ENCODE measurements at regions not wholly inside any gene's neighbourhood (a gene's known extent, or its start where the extent isn't known, plus 50 kb on each side); places are given as distances from the start of the nearest gene placed in this dataset.

- no peak for TF ChIP-seq YY1 (IDR thresholded peaks at IDR 0.05; ENCODE audit: low read depth)
- no peak for TF ChIP-seq CREB1 (IDR thresholded peaks at IDR 0.05; ENCODE audit: low read depth)
- TF ChIP-seq, protein P1, sequence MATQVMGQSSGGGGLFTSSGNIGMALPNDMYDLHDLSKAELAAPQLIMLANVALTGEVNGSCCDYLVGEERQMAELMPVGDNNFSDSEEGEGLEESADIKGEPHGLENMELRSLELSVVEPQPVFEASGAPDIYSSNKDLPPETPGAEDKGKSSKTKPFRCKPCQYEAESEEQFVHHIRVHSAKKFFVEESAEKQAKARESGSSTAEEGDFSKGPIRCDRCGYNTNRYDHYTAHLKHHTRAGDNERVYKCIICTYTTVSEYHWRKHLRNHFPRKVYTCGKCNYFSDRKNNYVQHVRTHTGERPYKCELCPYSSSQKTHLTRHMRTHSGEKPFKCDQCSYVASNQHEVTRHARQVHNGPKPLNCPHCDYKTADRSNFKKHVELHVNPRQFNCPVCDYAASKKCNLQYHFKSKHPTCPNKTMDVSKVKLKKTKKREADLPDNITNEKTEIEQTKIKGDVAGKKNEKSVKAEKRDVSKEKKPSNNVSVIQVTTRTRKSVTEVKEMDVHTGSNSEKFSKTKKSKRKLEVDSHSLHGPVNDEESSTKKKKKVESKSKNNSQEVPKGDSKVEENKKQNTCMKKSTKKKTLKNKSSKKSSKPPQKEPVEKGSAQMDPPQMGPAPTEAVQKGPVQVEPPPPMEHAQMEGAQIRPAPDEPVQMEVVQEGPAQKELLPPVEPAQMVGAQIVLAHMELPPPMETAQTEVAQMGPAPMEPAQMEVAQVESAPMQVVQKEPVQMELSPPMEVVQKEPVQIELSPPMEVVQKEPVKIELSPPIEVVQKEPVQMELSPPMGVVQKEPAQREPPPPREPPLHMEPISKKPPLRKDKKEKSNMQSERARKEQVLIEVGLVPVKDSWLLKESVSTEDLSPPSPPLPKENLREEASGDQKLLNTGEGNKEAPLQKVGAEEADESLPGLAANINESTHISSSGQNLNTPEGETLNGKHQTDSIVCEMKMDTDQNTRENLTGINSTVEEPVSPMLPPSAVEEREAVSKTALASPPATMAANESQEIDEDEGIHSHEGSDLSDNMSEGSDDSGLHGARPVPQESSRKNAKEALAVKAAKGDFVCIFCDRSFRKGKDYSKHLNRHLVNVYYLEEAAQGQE (IDR thresholded peaks at IDR 0.05; ENCODE audit: low read depth), result no peak
These were observed 201.0 kb upstream of the ZNF217 start for GRCh38 chr20:53794529-53795115.

Data from Ishikawa (cell line).